ENCODE measurements at regions not wholly inside any gene's neighbourhood (a gene's known extent, or its start where the extent isn't known, plus 50 kb on each side); places are given as distances from the start of the nearest gene placed in this dataset.

DNA sequence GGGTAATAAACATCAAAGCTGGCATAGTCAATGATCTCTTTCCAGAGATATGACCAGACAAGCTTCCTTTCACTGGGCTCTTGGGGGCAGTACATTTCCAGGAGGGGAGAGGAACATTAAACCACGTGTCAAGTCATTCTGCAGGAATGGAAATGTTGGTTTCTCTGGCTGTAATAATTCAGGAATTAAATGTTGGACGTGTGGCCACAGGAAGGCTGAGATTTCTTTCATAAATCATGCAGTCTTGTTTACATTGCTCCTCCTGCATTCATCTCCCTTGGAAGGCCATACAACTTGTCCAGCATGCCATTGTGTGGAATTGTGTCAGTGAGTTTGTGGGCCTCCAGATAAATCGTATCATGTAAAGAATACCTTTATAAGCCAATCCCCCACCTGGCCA lies 259.2 kb downstream of the ADGRL2 start:
- H3K27me3 ChIP-seq (ENCODE audit: control insufficient read depth, insufficient read depth, low read length) = no peaks in the 10 kb centered on the region
- ChIA-PET CTCF (no interaction called here), POLR2A (ENCODE audit: unreplicated experiment) (no interaction called here)
- no peak overlapping the region for H2BK5ac ChIP-seq (ENCODE audit: low read depth, low read length, poor library complexity, severe bottlenecking)
- no peak for DNase-seq
- no peak overlapping the region for H3K56ac ChIP-seq (ENCODE audit: extremely low read depth, insufficient read depth, low read length)
- H2AK5ac ChIP-seq (ENCODE audit: low read depth, low read length) = no peak overlapping the region
- intact Hi-C loops (cut with micrococcal nuclease) (no loop called here), dilution Hi-C loops (cut with HindIII; ENCODE audit: low sequenced_read_pairs, unreplicated experiment) (no loop called here), in situ Hi-C loops (cut with MboI; ENCODE audit: low sequenced_read_pairs) (no loop called here)
- no peak overlapping the region for H3K4me2 ChIP-seq (ENCODE audit: low read depth, low read length)
- no peak overlapping the region for H3K18ac ChIP-seq (ENCODE audit: low read depth, low read length)
- no peak overlapping the region for H4K91ac ChIP-seq (ENCODE audit: insufficient read depth, low read depth, low read length)
- H3K9me3 ChIP-seq (ENCODE audit: control insufficient read depth, insufficient read depth, low read length) = no peaks in the 10 kb centered on the region
- no peaks in the 10 kb centered on the region for H4K20me1 ChIP-seq (ENCODE audit: insufficient read depth, low read length)
- no peak overlapping the region for H4K8ac ChIP-seq (ENCODE audit: low read depth in 2 of 2, low read length in 2 of 2)
- H2AFZ ChIP-seq (replicated peaks; ENCODE audit: low read length, poor library complexity) = no peak overlapping the region
- no peak overlapping the region for H4K5ac ChIP-seq (ENCODE audit: low read depth, low read length)
- H3K79me1 ChIP-seq (ENCODE audit: low read depth in 1 of 2, low read length in 2 of 2) = no peaks in the 10 kb centered on the region
- H2BK15ac ChIP-seq (ENCODE audit: low read depth, low read length) = no peak overlapping the region
- no peak overlapping the region for H2BK120ac ChIP-seq (ENCODE audit: low read depth, low read length)
- H3K4me3 ChIP-seq (ENCODE audit: insufficient read depth, low read depth, low read length) = no peak overlapping the region
- no TSS peak for BruUV-seq (replicated peaks)
- no peak overlapping the region for H3K14ac ChIP-seq (replicated peaks; ENCODE audit: low read depth, low read length)
- H3K23ac ChIP-seq (ENCODE audit: low read depth, low read length) = no peak overlapping the region
- 60% methylated on average over 1 of the region's 3 CpGs; no CpG with 5 or more reads in 1 of the 2 experiments for WGBS, 2 experiments (ENCODE audit: extremely low coverage in 2 of 2, insufficient read length in 1 of 2)
- H3K4ac ChIP-seq (ENCODE audit: low read depth, low read length) = no peak overlapping the region
- no peak overlapping the region for H2BK20ac ChIP-seq (ENCODE audit: low read depth, low read length)
- no peaks in the 10 kb centered on the region for H3K9me1 ChIP-seq (ENCODE audit: insufficient read depth, low read length)
- H3K27ac ChIP-seq (ENCODE audit: insufficient read depth, low read length) = no peak overlapping the region
- no peak for ATAC-seq (ENCODE audit: low read depth)
- H3K4me1 ChIP-seq (ENCODE audit: control insufficient read depth, insufficient read depth, low read length) = no peaks in the 10 kb centered on the region
- no peak overlapping the region for H3K9ac ChIP-seq (ENCODE audit: low read depth, low read length)
- no peak for TF ChIP-seq RFX5 (IDR thresholded peaks at IDR 0.05; ENCODE audit: low read depth, low read length)
- no peak for TF ChIP-seq USF2 (IDR thresholded peaks at IDR 0.05; ENCODE audit: low read depth, low read length)
- no peak for TF ChIP-seq MXI1 (IDR thresholded peaks at IDR 0.05; ENCODE audit: borderline replicate concordance, low read depth, low read length)
- no peak for TF ChIP-seq BHLHE40 (IDR thresholded peaks at IDR 0.05; ENCODE audit: low read depth, low read length)
- no peak for TF ChIP-seq MAZ (IDR thresholded peaks at IDR 0.05; ENCODE audit: borderline replicate concordance, low read depth, low read length)
- no peak for TF ChIP-seq POLR2A (IDR thresholded peaks at IDR 0.05; ENCODE audit: low read depth, low read length)
- TF ChIP-seq NFE2L2 (IDR thresholded peaks at IDR 0.05; ENCODE audit: low read depth, low read length) = no peak
- TF ChIP-seq RCOR1 (IDR thresholded peaks at IDR 0.05; ENCODE audit: insufficient replicate concordance, low read length) = no peak
- no peak for TF ChIP-seq CEBPB (IDR thresholded peaks at IDR 0.05; ENCODE audit: low read depth, low read length)
- TF ChIP-seq FOS (IDR thresholded peaks at IDR 0.05; ENCODE audit: low read depth, low read length) = no peak
- TF ChIP-seq CHD1 (IDR thresholded peaks at IDR 0.05; ENCODE audit: low read depth, low read length) = no peak
- TF ChIP-seq, protein P1, sequence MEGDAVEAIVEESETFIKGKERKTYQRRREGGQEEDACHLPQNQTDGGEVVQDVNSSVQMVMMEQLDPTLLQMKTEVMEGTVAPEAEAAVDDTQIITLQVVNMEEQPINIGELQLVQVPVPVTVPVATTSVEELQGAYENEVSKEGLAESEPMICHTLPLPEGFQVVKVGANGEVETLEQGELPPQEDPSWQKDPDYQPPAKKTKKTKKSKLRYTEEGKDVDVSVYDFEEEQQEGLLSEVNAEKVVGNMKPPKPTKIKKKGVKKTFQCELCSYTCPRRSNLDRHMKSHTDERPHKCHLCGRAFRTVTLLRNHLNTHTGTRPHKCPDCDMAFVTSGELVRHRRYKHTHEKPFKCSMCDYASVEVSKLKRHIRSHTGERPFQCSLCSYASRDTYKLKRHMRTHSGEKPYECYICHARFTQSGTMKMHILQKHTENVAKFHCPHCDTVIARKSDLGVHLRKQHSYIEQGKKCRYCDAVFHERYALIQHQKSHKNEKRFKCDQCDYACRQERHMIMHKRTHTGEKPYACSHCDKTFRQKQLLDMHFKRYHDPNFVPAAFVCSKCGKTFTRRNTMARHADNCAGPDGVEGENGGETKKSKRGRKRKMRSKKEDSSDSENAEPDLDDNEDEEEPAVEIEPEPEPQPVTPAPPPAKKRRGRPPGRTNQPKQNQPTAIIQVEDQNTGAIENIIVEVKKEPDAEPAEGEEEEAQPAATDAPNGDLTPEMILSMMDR (conservative IDR thresholded peaks at IDR 0.05; ENCODE audit: low read depth, low read length) = no peak
- H3K36me3 ChIP-seq (ENCODE audit: control insufficient read depth, insufficient read depth, low read length) = no peaks in the 10 kb centered on the region
- H2AK9ac ChIP-seq (replicated peaks; ENCODE audit: low read depth, low read length, poor library complexity) = no peak overlapping the region
